GM19025 (cell line): ENCODE measurements at regions not wholly inside any gene's neighbourhood (a gene's known extent, or its start where the extent isn't known, plus 50 kb on each side); places are given as distances from the start of the nearest gene placed in this dataset.

Experiments
- ATAC-seq: cut with Tn5 transposase; IDR thresholded peaks from one replicate; pipeline ENCODE4 v1.9.1; 2021; ENCODE audit warnings: mild to moderate bottlenecking, low read depth, moderate library complexity; ENCODE audit not compliant: unreplicated experiment

DNA sequence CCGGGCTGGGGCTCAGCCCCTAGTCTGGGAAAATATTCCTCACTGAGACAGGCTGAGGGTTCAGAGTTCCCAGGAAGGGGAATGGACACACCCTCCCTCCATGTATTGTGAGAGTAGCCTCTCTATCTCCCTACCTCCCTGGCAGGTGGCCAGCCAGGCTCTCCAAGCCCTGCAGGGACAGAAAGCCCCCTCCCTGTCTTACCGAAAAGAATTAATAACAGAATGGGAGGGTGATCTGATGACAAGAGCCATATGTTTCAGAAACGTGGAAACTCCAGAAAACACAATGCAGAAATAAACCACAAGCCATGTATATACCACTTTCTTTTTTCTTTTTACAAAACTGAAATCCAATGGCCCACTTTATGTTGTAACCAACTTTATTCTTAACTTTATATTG, 140.0 kb downstream of the CHST1 start:
- no peak for ATAC-seq

DNA sequence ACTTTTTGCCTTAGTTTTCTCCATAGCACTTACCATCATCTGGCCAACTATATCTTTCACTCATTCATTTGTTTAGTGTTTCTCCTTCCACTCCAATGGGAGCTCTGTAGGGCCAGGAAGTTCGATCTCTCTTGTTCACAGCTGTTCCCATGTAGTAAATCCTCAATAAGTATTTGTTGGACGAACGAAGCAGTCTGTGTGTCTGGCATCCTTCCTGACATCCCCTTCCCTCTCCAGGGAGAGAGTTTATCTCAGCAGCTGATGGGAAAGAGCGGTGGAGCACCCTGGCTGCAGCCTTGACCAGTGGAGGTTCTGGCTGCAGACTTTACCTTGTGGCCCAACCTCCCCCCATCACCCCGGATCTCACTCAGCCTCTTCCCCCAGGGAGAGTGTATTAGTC, 141.7 kb downstream of the CHST1 start:
- no peak for ATAC-seq

DNA sequence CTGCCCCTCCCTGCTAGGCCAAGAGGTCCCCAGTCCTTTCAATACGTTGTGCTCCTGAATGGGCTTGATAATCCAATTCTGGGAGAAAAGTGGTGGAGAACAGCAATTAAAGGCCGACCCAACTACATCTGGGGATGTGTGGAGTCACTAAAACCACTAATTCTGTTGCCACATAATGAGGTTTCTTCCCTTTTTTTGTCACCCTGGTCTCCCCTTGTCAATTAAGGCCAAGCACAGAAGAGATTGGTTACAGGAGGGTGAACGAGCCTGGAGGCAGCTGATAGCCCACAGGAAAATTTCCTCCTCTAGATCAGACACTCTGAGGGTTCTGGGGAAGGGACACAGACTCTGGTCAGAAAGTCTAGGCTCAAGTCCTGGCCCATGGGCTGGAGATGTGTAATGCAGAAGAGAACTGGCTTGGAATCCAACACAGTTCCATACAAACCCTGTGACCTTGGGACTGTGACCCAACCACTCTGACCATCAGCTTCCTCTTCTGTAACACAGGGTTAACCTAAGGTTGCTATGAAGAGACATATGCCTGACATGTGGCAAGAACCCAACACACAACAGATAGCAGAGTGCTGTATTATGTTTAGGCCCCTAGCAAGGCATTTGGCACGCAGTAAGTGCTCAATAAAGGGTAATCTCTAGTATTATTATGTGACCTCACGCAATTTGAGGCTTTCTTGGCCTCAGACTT, 146.4 kb downstream of the CHST1 start:
- ATAC-seq: no peak

DNA sequence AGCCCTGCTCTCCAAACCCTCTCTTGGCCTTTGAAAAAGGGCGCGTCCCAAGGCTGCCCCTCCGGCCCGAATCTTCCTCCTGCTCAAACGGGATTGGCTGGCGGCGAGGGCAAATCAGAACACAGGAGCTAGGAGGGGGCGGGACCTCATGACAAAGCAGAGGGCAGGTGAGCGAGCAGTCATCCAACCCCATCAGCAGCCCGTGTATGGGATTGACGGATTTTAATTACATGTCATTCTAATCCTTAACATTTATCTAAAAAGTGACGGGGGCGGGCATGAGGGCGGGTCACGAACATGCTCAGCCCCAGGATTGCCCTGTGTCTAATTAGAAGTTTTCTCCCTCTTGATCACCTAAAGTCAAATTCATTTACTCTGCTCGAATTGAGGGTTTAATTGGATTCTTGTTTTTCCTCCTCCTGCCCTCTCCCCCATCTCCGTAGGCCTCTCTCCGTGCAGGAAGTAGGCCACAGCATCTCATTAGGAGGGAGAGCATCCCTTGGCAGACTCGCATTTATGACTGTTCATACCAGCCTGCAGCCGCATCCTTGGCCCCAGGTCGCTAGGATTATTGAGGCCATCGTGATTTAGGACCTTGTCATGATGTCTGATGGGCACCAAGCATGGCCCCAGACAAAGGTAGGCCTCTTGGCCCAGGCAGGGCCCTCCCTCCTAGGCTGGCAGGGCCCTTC, 147.1 kb downstream of the CHST1 start:
- ATAC-seq: no peak

DNA sequence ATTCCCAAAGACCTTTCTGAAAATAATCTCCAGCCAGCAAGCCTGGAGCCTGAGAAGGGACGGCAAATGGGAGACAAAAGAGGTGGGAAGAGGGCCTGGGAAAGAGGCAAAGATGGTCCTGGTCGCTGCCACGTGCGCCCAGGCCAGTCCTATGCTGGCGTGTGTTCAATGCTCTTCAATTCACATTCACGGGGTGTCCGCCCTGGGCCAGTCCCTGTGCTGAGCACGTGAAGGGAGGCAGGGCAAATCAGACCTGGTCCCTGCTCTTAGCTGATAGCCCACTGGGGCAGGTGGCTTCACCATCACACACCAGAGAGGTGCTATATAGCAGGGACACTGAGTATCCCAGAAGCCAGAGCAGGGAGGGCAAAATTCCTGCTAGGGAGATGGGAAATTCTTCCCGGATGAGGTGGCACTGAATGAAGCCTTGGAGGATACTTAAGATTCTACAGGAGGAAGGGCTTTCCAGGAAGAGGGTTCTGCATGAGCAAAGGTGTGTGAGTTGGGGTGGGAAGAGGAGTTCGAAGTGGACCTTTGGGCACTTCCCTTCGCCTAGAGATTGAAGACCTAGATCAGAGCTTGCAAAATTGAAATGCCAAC, 148.2 kb downstream of the CHST1 start:
- ATAC-seq: no peak

DNA sequence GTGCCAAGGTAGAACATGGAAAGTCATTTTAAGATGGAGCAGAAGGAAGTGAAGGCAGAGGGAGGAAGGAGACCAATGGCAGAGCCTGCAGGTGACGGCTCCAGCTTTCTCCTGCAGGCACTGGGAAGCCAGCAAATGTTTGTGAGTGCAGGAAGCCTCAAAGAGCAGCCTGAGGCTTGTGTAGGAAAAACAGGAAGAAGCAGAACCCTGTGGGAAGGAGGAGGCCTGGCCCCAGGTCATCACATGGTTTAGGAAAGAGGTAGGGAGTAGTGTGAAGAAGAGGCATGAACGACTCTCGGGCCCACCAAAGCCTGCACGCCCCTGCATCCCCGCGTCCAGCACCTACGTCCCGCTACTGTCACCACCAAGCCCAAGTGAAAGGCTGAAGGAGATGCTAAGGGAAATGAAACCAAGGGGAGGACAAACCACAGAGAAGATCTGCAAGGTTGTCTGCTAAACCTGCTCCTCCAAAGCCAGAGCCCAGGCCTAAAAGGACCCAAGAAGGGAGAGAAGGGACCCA, 151.5 kb downstream of the CHST1 start:
- ATAC-seq: no peak

DNA sequence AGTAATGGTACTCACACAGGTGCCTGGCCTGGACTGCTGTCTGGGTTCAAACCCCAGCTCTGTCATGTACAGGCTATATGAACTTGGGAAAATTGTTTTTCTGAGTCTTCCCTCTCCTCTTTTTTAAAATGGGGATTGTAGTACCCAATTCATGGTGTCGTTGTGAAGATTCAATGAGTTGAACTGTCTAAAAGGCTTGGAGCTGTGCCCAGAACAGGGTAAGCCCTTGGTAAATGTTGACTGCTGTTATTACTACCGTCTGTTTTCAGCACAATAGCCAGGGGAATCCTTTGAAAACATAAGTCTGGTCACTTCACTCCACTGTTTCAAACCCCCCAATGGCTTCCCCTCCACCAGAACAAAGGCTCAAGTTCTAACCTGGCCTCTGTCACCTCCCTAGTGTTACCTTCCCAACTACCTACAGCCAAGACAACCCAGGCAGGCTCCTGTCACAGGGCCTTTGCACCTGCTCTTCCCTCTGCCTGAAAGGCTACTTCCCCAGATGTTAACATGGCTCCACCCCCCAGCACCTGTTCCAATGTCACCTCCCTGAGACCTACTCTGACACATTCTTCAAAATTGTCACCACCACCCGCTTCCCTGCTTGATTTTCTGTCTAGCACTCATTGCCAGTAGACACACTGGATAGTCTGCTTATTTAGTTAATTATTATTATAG, 152.8 kb downstream of the CHST1 start:
- ATAC-seq: no peak

DNA sequence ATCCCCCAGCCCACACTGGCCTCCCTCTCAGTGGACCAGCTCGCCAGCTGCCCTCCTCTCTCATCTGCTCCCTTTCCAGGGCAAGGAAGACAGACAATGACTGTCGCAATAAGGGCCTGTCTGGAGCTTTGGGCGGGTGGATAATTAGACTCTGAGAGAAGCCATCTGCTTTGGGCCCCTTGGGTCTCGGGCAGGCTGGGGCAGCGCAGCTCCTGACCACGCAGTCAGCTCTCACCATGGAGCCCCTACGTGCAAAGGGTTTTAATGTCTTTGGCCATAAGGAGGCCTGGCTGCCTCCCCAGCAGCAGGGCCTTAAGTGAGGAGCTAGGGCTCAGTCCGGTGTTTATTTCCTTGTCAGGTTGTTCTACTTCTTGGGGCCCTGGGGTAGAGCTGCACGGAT, 153.9 kb downstream of the CHST1 start:
- no peak for ATAC-seq

DNA sequence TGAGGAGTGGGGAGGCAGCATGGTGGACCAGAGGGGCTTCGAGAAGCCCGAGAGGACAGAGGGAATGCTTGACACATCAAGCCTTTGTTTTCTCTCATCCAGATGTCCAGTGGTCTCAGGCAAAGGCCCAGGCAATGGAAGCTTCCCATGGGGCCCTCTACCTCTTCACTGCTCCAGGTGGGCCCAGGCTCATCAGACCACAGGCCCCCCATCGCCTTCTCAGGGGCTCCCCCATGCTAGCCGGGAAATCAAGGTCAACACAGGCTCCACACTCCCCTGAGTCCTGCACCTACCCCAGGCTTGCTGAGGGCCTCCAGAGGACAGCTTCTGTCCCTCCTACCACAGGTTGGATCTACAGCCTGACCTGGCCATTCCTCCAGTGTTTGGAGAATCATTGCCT, 157.5 kb downstream of the CHST1 start:
- no peak for ATAC-seq

DNA sequence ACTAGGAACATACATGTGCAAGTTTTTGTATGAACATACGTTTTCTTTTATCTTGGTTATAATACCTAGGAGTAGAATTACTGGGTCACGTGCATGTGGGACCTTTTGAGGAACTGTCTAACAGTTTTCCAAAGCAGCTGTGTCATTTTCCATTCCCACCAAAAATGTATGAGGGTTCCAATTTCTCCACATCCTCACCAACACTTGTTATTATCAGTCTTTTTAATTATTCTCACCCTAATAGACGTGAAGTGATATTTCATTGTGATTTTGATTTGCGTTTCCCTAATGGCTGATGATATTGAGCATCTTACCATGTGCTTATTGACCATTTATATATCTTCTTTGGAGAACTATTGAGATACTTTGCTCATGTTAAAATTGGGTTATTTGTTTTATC, 162.1 kb downstream of the CHST1 start:
- no peak for ATAC-seq

DNA sequence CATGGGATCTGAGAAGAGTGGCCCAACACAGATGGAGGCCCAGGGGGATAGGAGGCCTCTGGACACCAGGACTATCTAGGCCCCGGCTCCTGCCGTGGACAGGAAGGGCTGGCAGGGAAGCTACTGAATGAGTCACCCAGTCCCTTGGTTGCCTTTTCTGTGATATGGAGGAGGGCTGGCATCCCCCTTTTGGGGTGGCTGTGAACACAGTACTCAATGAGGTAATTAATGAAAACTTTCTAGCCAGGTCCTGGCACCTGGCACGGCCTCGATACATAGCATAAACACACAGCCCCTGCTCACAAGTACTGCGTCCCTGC, 163.2 kb downstream of the CHST1 start:
- no peak for ATAC-seq

DNA sequence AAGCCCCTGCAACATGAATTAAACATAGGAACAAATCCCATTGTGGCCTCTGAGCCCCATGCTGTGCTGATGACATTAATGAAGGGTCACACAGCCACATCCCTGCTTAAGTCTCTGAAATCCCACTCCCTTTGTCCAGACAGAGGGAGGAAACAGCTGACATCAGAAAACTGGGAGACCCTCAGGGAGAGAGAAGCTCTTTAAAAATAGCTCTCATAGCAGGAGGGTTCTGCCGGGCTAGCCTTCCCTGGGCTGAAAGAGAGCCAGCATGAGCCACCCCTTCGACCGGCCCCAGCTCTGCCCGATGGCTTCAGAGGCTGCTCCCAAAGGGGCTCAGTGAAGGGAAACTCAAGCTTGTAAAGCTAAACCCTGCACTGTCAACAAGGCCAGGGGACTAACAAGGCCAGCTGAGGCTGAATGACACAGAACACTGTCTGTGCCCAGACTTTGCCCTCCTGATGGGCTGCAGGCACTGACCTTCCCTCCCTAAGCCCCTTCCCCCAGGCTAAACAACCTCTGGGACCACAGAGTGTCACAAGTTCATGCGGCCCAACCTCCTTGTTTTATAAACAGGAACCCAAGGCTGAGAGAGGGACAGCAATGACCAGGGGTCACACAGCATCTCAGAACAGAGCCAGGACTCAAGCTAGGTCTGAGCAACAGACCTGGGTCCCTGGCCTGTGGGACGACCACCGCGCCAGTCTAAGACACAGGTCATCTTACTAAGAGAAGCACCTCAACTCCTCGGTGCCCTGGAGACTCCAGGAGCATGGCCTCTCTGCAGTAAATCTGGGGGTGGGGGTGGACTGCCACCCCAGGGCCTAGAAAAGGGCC, 163.8 kb downstream of the CHST1 start:
- ATAC-seq: no peak

DNA sequence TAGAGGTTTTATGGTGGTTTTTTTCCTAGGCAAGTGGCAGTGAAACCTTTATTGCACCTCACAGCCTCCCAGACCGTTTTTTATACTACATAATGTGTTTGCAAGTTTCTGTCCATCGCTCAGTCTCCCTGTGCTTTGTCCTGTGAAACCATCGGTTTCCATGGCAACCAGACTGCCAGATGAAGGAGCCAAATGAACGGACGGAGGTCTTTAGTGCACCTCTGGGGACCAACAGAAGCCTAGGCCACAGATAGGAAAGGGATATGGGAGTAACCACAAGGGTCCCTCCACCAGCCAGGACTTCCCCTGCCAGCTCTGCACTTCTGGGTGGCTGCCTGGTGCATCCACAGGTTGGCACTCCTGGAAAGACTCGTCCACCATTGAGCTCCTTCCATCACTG, 165.0 kb downstream of the CHST1 start:
- ATAC-seq: no peak

DNA sequence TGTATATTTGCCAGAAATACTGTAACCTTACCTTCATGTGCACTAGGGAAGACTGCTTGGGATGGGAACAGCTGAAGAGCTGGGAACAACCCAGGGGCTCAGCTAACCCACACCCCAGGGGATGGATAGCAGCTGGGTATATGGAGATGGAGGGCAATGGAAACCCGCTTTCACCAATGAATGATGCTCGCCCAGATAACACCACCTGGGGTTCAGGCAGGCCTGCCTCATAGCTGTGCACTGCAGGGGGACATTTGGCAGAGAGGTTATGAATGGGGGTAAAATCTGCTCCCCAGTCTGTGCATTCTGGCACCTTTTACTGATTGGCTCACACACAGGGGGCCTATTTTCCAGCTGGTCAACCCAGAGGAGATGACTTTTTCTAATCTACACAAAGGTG, 170.7 kb downstream of the CHST1 start:
- ATAC-seq: no peak

DNA sequence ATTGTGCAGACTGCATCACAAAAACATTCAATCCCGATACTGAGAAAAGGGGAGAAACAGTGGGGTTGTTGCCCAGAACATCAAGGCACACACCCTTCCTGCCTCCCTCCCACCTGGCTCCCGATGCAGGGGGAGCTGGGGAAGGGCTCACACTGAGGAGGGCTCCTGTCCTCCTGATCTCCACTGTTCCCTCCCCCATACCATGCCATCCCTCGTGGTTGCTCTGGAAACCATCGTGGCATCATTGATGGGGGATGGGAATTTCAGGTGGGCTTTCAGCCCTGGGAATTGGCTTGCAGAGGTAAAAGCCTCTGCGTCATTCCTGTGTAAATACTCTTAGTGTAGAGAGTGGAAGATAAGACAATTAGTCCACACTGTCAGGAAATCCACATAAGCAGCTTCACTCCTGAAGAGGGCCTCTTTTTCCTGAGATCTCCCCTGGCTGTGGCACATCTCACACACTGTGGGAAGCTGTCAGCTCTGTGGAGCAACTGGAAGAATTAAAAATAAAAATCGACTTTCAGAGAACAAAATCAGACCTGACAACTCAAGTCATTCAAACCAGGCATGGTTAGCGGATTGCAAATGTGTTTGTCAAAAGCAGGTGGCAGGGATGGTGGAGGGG, 176.0 kb downstream of the CHST1 start:
- ATAC-seq: no peak

DNA sequence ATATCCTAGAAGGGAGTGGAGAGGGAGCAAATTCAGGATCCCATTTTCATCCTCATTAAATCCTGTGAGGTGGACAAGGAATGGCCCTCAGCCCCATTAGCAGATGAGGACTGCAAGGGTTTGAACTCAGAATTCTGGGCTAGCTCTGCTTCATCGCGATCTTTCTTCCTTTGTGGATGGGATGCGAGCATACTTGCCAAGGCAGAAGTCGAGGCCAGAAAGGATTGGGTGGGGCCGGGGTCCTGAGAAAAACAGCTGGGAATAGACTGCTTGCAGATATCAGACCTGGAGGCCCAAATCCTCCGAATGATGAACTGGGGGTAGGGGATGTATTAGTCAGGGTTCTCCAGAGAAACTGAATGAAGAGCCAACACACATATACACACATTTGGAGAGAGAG, 179.0 kb downstream of the CHST1 start:
- ATAC-seq: no peak

DNA sequence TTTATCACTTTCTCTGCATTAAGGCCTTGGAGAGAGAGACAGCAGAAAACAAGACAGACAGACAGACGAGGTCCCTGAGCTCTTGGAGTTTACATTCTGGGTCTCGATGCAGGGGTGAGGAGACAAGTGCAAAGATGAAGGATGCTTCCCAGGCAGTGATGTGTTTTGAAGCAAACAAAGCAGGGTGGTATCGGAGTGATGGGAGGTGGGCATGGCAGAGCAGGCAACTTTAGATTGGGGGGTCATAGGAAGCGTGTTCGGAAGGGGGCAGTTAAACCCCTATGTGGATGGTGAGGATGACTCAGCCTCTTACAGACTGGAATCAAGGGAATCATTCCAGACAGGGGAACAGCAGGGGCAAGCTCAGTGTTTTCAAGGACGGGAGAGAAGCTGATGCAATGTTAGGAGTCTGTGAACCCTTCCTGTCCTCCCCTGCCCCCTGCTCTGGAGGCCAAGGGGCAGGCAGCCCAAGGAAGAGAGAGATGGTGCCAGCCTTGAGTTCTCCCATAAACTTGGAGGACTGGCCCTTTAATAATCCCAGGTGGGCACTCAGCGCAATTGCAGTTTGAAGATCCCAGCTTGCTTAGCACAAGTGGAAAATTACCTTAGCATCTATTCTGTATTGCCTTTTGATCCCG, 180.2 kb downstream of the CHST1 start:
- ATAC-seq: no peak

DNA sequence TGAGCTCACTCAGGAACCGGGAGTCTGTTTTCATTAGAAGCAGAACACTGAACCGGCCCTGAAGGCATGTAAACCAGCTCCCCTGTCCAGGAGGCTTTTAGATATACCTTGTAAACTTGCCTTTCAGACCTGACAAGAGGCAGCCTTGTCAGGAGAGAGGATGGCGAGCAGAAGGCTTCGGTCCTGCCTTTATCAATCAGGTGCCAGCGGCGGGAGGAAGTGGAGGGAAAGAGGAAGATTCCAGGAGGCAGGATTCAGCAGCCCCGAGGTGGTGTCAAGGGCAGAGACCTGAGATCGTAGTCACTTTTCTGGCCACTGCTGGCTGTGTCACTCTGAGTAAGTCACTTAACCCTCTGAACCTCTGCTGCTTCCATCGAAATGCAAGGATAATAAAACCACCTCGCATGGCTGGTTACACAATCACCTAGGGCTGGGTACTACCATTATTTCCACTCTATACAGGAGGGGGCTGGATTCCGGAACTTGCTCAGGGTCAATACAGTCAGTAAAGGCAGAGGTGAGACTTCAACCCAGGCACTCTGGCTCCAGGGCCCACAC, 181.0 kb downstream of the CHST1 start:
- ATAC-seq: no peak

DNA sequence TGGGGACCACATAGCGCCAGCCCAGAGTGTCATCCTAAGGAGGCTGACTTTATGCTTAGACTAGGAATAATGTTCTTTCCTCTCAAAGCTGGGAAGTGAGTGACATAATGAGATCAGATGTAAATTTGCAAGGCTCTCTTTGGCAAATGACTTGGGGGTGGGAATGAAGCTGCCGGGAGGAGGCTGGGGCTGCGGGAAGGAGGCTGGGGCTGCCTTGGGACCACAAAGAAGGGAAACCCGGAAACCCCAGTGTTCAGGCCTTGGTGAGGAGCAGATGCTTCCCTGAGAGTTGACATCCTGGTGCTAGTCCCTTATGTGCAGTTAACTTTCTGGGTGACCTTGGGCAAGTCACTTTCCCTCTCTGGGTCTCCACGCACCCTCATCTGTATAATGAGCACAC, 182.0 kb downstream of the CHST1 start:
- no peak for ATAC-seq
